Heart left ventricle (tissue), 16 donors: ENCODE measurements at regions not wholly inside any gene's neighbourhood (a gene's known extent, or its start where the extent isn't known, plus 50 kb on each side); places are given as distances from the start of the nearest gene placed in this dataset.

Experiments
- ATAC-seq, 4 donors: fragments of 200-7000 bp; cut with Tn5 transposase; one replicate each; pipeline ENCODE4 v1.9.1; 2020 to 2022; ENCODE audit warnings: moderate library complexity in 4 of 4, mild to moderate bottlenecking in 3 of 4, moderate number of reproducible peaks in 1 of 4
- DNase-seq, 5 donors: peaks; one replicate each; pipeline ENCODE4 v3.0.0-alpha.2; 2020
- H3K27ac ChIP-seq, 12 donors: fragments of 200-600 bp; sonication (generic) in 4 of 12; one replicate each; pipeline versions ENCODE4 v1.5.0 to v1.8.0; 2016 to 2022; ENCODE audit warnings: mild to moderate bottlenecking in 2 of 12
- H3K27me3 ChIP-seq, 9 donors: fragments of 200-600 bp; sonication (generic) in 2 of 9; one replicate each; pipeline versions ENCODE4 v1.5.1 to v1.8.0; 2016 to 2022; ENCODE audit warnings: mild to moderate bottlenecking in 3 of 9
- H3K36me3 ChIP-seq, 9 donors: fragments of 200-600 bp; sonication (generic) in 2 of 9; one replicate each; pipeline versions ENCODE4 v1.5.0 to v1.8.0; 2018 to 2022; ENCODE audit warnings: mild to moderate bottlenecking in 2 of 9
- H3K4me1 ChIP-seq, 12 donors: fragments of 200-600 bp; sonication (generic) in 4 of 12; one replicate each; pipeline versions ENCODE4 v1.5.0 to v1.8.0; 2016 to 2022; ENCODE audit warnings: mild to moderate bottlenecking in 3 of 12
- H3K4me3 ChIP-seq, 12 donors: fragments of 200-600 bp; sonication (generic) in 4 of 12; one replicate each; pipeline versions ENCODE4 v1.5.0 to v1.8.0; 2017 to 2022; ENCODE audit warnings: mild to moderate bottlenecking in 9 of 12, moderate library complexity in 4 of 12
- H3K9me3 ChIP-seq, 12 donors: fragments of 200-600 bp; sonication (generic) in 4 of 12; one replicate each; pipeline versions ENCODE4 v1.5.0 to v1.8.0; 2016 to 2022; ENCODE audit warnings: mild to moderate bottlenecking in 1 of 12
- POLR2A ChIP-seq, 2 donors: fragments of 450-650 bp; IDR thresholded peaks; one replicate each; pipeline ENCODE4 v1.6.1; 2017; ENCODE audit warnings: antibody characterized with exemption in 2 of 2, mild to moderate bottlenecking in 2 of 2, moderate library complexity in 2 of 2
- WGBS, 4 donors: extraction: QIAGEN DNeasy Blood & Tissue Kit in 2 of 4; methylation state at CpG; one replicate each; pipeline versions ENCODE4 v1.1.5 to v1.1.7; 2013 to 2018; 5-methylcytosine and 5-hydroxymethylcytosine counted together
- intact Hi-C, 10 donors: fragments of 100-400 bp; cut with DNase I; formaldehyde crosslinking; loops; one replicate each; pipeline versions ENCODE4 v1.11.1 to v1.14.2; 2022
- TF ChIP-seq, protein P1 (sequence below), 12 donors: fragments of 200-600 bp; sonication (generic) in 4 of 12; IDR thresholded peaks; one replicate each; pipeline versions ENCODE4 v1.5.0 to v1.8.0; 2018 to 2022; ENCODE audit warnings: antibody characterized with exemption in 12 of 12, mild to moderate bottlenecking in 5 of 12
- donor health status: ischemic (EF 13 %, LVEDD 7.1; RV severe dilation, severe dysfunction).
- donor health status: healthy with polysubstance abuse.
- donor health status: DM: no; HTN: yes; CAD: no.
- donor health status: DM: no; HTN: no; CAD: no.
- donor health status: ischemic (EF 25% LVEDD 6.9; RV normal size, moderate dysfunction).
- donor health status: ischemic (EF 25% LVEDD 5.7; RV mildly dilated, moderate dysfunction).
- donor health status: healthy.
- donor health status: DM: yes; HTN: yes; CAD: no.
- donor health status: ischemic (EF 35%, LVEDD 5.7; RV mildly dilated, moderate dysfunction).
- donor health status: nonischemic (EF 11% LVEDD 7.7; RV severe dilation, severe dysfunction).
- donor health status: DM: yes; HTN: yes; CAD: no.
- donor health status: PGD.
- donor health status: ischemic (EF 29% LVEDD 5.4; RV normal size, mild dysfunction).
- donor health status: nonischemic (EF 23%, LVEDD 6.1; RV moderate dilation, normal function).

DNA sequence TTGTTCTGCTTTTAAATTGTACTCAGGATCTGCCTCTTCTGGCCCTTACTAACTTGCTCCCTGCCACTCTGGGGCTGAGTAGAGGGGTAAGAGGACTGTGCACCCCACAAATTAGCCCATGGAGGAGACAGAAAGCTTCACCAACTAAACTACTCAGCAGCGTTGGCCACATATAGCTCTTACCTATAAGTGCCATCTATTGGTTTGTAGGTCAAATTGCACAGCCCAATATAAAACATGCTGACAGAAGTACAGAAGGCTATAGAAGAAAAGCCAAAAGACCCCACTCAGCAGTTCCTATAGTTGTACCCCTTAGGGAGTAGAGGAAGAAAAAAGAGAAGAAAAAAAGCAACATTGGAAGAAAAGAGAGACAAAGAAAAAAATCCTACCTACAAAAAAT lies 341.2 kb upstream of the FMR1 start:
- intact Hi-C loops = no loop called here
- ATAC-seq (no peak), DNase-seq (no peak)
- TF ChIP-seq, protein P1, sequence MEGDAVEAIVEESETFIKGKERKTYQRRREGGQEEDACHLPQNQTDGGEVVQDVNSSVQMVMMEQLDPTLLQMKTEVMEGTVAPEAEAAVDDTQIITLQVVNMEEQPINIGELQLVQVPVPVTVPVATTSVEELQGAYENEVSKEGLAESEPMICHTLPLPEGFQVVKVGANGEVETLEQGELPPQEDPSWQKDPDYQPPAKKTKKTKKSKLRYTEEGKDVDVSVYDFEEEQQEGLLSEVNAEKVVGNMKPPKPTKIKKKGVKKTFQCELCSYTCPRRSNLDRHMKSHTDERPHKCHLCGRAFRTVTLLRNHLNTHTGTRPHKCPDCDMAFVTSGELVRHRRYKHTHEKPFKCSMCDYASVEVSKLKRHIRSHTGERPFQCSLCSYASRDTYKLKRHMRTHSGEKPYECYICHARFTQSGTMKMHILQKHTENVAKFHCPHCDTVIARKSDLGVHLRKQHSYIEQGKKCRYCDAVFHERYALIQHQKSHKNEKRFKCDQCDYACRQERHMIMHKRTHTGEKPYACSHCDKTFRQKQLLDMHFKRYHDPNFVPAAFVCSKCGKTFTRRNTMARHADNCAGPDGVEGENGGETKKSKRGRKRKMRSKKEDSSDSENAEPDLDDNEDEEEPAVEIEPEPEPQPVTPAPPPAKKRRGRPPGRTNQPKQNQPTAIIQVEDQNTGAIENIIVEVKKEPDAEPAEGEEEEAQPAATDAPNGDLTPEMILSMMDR (IDR thresholded peaks at IDR 0.05) = no peak
- no peak for TF ChIP-seq POLR2A (IDR thresholded peaks at IDR 0.05)
- no peaks in the 10 kb centered on the region for H3K9me3 ChIP-seq
- H3K27me3 ChIP-seq = no peaks in the 10 kb centered on the region
- WGBS, 4 donors = 18 to 32% (median 23%) methylated on average over 1 of the region's 1 CpG
- no peak overlapping the region for H3K27ac ChIP-seq
- no peaks in the 10 kb centered on the region for H3K4me1 ChIP-seq
- no peaks in the 10 kb centered on the region for H3K36me3 ChIP-seq
- no peak overlapping the region for H3K4me3 ChIP-seq

- Histone ChIP-seq H3K9me3 (no peaks in the 10 kb centered on the region), H3K4me1 (no peaks in the 10 kb centered on the region), H3K27ac (no peak overlapping the region), H3K36me3 (no peaks in the 10 kb centered on the region), H3K27me3 (no peaks in the 10 kb centered on the region), H3K4me3 (no peak overlapping the region)
- intact Hi-C loops = no loop called here
- no peak for TF ChIP-seq POLR2A (IDR thresholded peaks at IDR 0.05)
- TF ChIP-seq, protein P1 (IDR thresholded peaks at IDR 0.05) = no peak
- 58 to 79% (median 68%) methylated on average over 4 of the region's 4 CpGs for WGBS, 4 donors
- no peak for DNase-seq
- no peak for ATAC-seq
Measured at GRCh38 chrX:147573266-147573665, 338.5 kb upstream of the FMR1 start.

DNA sequence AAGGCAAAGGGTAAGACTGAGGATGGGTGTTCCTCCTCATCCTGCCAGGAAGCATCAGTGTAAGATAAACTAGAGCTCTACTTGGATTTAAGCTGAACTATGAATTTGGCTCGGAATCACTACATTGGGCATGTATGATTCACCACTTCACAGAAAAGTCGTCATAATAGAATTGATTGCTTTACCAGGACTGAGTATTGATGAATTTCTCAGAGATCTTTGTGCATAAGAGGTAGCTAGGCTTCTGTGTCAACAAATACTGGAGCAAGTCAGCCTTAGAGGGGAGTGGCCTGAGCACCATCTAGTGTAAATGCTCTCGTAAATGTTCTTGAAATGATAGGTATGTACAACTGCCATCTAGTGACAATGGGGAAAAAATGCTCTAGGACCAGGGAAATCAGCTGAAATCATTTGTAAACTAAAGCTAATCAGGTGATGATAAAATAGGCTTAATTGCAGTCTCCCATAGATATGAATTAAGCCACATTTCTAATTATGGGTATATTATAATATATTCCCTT lies 309.5 kb upstream of the FMR1 start:
- H3K4me3 ChIP-seq = no peak overlapping the region
- TF ChIP-seq POLR2A (IDR thresholded peaks at IDR 0.05) = no peak
- TF ChIP-seq, protein P1 (IDR thresholded peaks at IDR 0.05) = no peak
- intact Hi-C loops = no loop called here
- H3K9me3 ChIP-seq = no peaks in the 10 kb centered on the region
- DNase-seq (no peak), ATAC-seq (no peak)
- H3K27ac ChIP-seq = no peak overlapping the region
- H3K27me3 ChIP-seq = no peaks in the 10 kb centered on the region
- no peaks in the 10 kb centered on the region for H3K4me1 ChIP-seq
- no peaks in the 10 kb centered on the region for H3K36me3 ChIP-seq
- WGBS, 4 donors = 35 to 55% (median 48%) methylated on average over 3 of the region's 3 CpGs

GRCh38 chrX:147626605-147627004 lies 285.1 kb upstream of the FMR1 start:
- no peak for ATAC-seq
- intact Hi-C loops = no loop called here
- no peaks in the 10 kb centered on the region for H3K27me3 ChIP-seq

More at GRCh38 chrX:147626605-147627004, 285.1 kb upstream of the FMR1 start:
- Histone ChIP-seq H3K4me1 (no peaks in the 10 kb centered on the region), H3K36me3 (no peaks in the 10 kb centered on the region), H3K4me3 (no peak overlapping the region), H3K27ac (no peak overlapping the region), H3K9me3 (no peaks in the 10 kb centered on the region)
- TF ChIP-seq POLR2A (IDR thresholded peaks at IDR 0.05) = no peak
- TF ChIP-seq, protein P1 (IDR thresholded peaks at IDR 0.05) = no peak
- no peak for DNase-seq
- WGBS, 4 donors = 67 to 83% (median 80%) methylated on average over 5 of the region's 5 CpGs
